GM06990 (cell line): ENCODE measurements at regions not wholly inside any gene's neighbourhood (a gene's known extent, or its start where the extent isn't known, plus 50 kb on each side); places are given as distances from the start of the nearest gene placed in this dataset.

Experiments
- DNase-seq: peaks from one replicate; pipeline ENCODE4 v3.0.0-alpha.2; 2011; ENCODE audit not compliant: insufficient read length; ENCODE audit errors: extremely low read depth
- H3K27me3 ChIP-seq: replicated peaks from 2 replicates; pipeline ENCODE4 v1.6.0; 2011; ENCODE audit warnings: low read length; ENCODE audit not compliant: control insufficient read depth, insufficient read depth
- H3K36me3 ChIP-seq: 2 replicates; pipeline ENCODE4 v1.5.1; 2011; ENCODE audit warnings: low read length; ENCODE audit not compliant: control insufficient read depth, insufficient read depth
- H3K4me3 ChIP-seq: replicated peaks from 2 replicates; pipeline ENCODE4 v1.5.1; 2011; ENCODE audit warnings: low read depth, mild to moderate bottlenecking, control low read depth, low read length
- CTCF ChIP-seq: IDR thresholded peaks from 2 replicates; pipeline ENCODE4 v1.5.1; 2011; ENCODE audit warnings: low read length, control low read depth, mild to moderate bottlenecking, inconsistent platforms; ENCODE audit not compliant: insufficient read depth, poor library complexity, severe bottlenecking

- no peaks in the 10 kb centered on the region for H3K27me3 ChIP-seq
- no peak for TF ChIP-seq CTCF
- no peak for DNase-seq
- H3K36me3 ChIP-seq = no peaks in the 10 kb centered on the region
- H3K4me3 ChIP-seq = no peak overlapping the region
Measured at GRCh38 chr3:68373727-68374126, 558.6 kb downstream of the TAFA4 start.

GRCh38 chr3:68363796-68364195 lies 568.6 kb downstream of the TAFA4 start:
- Histone ChIP-seq H3K36me3 (no peaks in the 10 kb centered on the region), H3K4me3 (no peak overlapping the region), H3K27me3 (no peaks in the 10 kb centered on the region)
- no peak for TF ChIP-seq CTCF
- no peak for DNase-seq

- Histone ChIP-seq H3K27me3 (no peaks in the 10 kb centered on the region), H3K36me3 (no peaks in the 10 kb centered on the region), H3K4me3 (no peak overlapping the region)
- DNase-seq = no peak
- no peak for TF ChIP-seq CTCF
Measured at GRCh38 chr3:68360492-68360891, 571.9 kb downstream of the TAFA4 start.

GRCh38 chr3:68345781-68346180 lies 586.6 kb downstream of the TAFA4 start:
- no peaks in the 10 kb centered on the region for H3K36me3 ChIP-seq
- no peak for DNase-seq

GRCh38 chr3:68342426-68342825 lies 589.9 kb downstream of the TAFA4 start:
- TF ChIP-seq CTCF = no peak
- H3K36me3 ChIP-seq = no peaks in the 10 kb centered on the region
- H3K27me3 ChIP-seq = no peaks in the 10 kb centered on the region
- no peak for DNase-seq
- H3K4me3 ChIP-seq = no peak overlapping the region

More at GRCh38 chr3:68345781-68346180, 586.6 kb downstream of the TAFA4 start:
- H3K27me3 ChIP-seq = no peaks in the 10 kb centered on the region
- H3K4me3 ChIP-seq = no peak overlapping the region
- TF ChIP-seq CTCF = no peak

GRCh38 chr3:68336042-68336441 lies 596.3 kb downstream of the TAFA4 start:
- no peak for DNase-seq
- Histone ChIP-seq H3K36me3 (no peaks in the 10 kb centered on the region), H3K4me3 (no peak overlapping the region), H3K27me3 (no peaks in the 10 kb centered on the region)
- TF ChIP-seq CTCF = no peak
